ENCODE measurements at regions not wholly inside any gene's neighbourhood (a gene's known extent, or its start where the extent isn't known, plus 50 kb on each side); places are given as distances from the start of the nearest gene placed in this dataset.

DNA sequence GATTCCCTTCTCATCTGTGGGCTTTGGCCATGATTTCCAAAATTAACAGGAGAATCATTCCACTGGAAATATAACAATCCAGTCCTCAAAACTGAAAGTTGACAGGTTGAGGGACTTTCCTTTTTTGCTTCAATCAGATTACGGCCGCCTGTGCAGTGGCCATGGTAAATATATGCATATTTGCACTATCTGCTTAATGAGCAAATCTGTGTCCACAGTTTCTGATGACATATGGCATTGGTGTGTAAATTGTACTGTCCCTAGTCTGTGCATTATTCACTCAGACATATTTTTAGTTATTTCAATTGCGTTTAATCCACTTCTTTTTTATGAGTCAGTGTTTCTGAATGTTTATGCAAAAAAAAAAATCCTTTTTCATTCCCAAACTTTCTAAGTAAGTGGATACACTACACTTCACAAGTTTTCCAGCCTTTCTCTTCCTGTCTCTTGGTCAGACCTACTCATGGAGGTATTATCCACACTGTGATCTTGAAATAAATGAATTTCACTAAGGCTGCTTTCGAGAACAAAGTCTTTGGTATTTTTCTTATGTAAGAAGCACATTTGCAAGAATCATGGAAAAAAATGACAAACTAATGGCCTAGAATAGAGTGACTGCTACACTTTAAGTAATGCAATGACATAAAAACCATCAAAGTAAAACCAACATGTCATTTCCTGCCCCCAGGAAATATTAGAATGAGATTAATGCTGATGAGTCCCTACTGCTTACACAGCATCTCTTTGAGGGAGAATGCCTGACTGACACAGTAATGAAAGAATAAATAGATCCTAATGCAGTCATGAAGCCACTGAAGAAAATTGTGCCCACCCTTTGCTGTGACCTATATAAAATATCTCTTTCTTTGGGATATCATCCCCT lies 76.4 kb upstream of the MTNR1B start:
- H3K27me3 ChIP-seq (ENCODE audit: control insufficient read depth, insufficient read depth, low read length), result no peaks in the 10 kb centered on the region

DNA sequence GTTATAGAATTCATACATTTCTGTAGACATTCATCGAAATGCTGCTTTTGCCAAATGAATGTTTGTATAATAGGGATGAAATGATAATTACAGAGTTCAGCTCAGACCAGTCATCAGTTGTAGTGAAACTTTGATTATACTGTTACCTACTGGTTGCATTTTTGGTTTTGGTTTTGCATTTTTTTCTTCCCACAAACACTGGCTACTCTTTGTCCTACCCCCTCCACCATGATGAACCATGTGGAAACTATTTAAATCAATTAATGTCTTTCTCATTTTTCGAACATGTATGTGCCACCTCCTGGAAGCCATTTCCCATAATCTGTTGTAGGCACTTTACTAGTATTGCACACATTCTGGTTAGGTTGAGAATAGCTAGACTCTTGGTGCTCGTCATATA lies 75.3 kb upstream of the MTNR1B start:
- H3K27me3 Mint-ChIP-seq (ENCODE audit: low read depth in 2 of 2), result no peaks in the 10 kb centered on the region
- WGBS (ENCODE audit: insufficient coverage), result 100% methylated on average over 1 of the region's 3 CpGs
- no peak for DNase-seq
- intact Hi-C loops (cut with micrococcal nuclease), result no loop called here
- H3K4me1 Mint-ChIP-seq, result no peaks in the 10 kb centered on the region
- no peaks in the 10 kb centered on the region for H3K9me3 ChIP-seq (ENCODE audit: control insufficient read depth, insufficient read depth, low read length)
- H3K27me3 ChIP-seq (ENCODE audit: control insufficient read depth, insufficient read depth, low read length), result no peaks in the 10 kb centered on the region
- no peaks in the 10 kb centered on the region for H3K36me3 Mint-ChIP-seq
- no peaks in the 10 kb centered on the region for H3K36me3 ChIP-seq (ENCODE audit: control insufficient read depth, insufficient read depth, low read length)
- H3K4me1 ChIP-seq (ENCODE audit: control insufficient read depth, insufficient read depth, low read length), result no peaks in the 10 kb centered on the region
- no peak overlapping the region for H3K27ac Mint-ChIP-seq
- no peak for ATAC-seq
- no peak overlapping the region for H3K4me3 Mint-ChIP-seq
- TF ChIP-seq, protein P1, sequence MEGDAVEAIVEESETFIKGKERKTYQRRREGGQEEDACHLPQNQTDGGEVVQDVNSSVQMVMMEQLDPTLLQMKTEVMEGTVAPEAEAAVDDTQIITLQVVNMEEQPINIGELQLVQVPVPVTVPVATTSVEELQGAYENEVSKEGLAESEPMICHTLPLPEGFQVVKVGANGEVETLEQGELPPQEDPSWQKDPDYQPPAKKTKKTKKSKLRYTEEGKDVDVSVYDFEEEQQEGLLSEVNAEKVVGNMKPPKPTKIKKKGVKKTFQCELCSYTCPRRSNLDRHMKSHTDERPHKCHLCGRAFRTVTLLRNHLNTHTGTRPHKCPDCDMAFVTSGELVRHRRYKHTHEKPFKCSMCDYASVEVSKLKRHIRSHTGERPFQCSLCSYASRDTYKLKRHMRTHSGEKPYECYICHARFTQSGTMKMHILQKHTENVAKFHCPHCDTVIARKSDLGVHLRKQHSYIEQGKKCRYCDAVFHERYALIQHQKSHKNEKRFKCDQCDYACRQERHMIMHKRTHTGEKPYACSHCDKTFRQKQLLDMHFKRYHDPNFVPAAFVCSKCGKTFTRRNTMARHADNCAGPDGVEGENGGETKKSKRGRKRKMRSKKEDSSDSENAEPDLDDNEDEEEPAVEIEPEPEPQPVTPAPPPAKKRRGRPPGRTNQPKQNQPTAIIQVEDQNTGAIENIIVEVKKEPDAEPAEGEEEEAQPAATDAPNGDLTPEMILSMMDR (IDR thresholded peaks at IDR 0.05), result no peak
- peaks cover 0 to 2% of the 10 kb centered on the region in 2 donors for H3K9me3 Mint-ChIP-seq
- no peak overlapping the region for H3K4me3 ChIP-seq (ENCODE audit: low read length)
- no peak overlapping the region for H3K27ac ChIP-seq (ENCODE audit: low read length)

More for the DNA sequence above, 76.4 kb upstream of the MTNR1B start:
- Histone ChIP-seq H3K27ac (ENCODE audit: low read length) (no peak overlapping the region), H3K36me3 (ENCODE audit: control insufficient read depth, insufficient read depth, low read length) (no peaks in the 10 kb centered on the region), H3K4me1 (ENCODE audit: control insufficient read depth, insufficient read depth, low read length) (no peaks in the 10 kb centered on the region), H3K9me3 (ENCODE audit: control insufficient read depth, insufficient read depth, low read length) (no peaks in the 10 kb centered on the region), H3K4me3 (ENCODE audit: low read length) (no peak overlapping the region)
- WGBS (ENCODE audit: insufficient coverage), result 87% methylated on average over 3 of the region's 4 CpGs
- H3K4me1 Mint-ChIP-seq, result no peaks in the 10 kb centered on the region
- H3K27ac Mint-ChIP-seq, result no peak overlapping the region
- DNase-seq (no peak), ATAC-seq (no peak)
- intact Hi-C loops (cut with micrococcal nuclease), result no loop called here
- no peaks in the 10 kb centered on the region for H3K36me3 Mint-ChIP-seq
- no peaks in the 10 kb centered on the region for H3K9me3 Mint-ChIP-seq
- TF ChIP-seq, protein P1 (IDR thresholded peaks at IDR 0.05), result no peak
- H3K27me3 Mint-ChIP-seq (ENCODE audit: low read depth in 2 of 2), result no peaks in the 10 kb centered on the region
- H3K4me3 Mint-ChIP-seq, result no peak overlapping the region

DNA sequence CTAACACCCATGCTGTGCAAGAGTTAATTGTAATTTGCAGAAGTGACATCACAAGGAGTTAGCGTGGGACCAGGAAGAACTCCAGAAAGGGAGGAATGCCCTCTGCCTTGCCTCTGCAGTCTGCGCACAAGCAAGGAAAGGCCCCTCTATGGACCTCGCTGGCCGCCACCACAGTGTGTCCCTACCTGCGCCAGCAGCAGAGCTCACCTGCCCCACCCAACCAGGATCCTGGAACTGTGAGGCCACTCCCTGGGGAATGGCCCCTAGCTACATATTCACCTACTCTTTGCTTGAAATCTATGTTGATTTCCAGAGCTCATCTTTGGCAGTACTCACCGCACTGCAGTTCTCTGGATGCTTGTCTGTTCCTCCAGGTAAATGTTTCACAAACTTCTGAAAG lies 72.0 kb upstream of the MTNR1B start:
- TF ChIP-seq, protein P1 (IDR thresholded peaks at IDR 0.05), result no peak
- intact Hi-C loops (cut with micrococcal nuclease), result no loop called here
- no peaks in the 10 kb centered on the region for H3K27me3 ChIP-seq (ENCODE audit: control insufficient read depth, insufficient read depth, low read length)
- no peak overlapping the region for H3K4me3 ChIP-seq (ENCODE audit: low read length)
- no peak overlapping the region for H3K4me3 Mint-ChIP-seq
- no peak for ATAC-seq
- H3K27ac Mint-ChIP-seq, result no peak overlapping the region
- no peaks in the 10 kb centered on the region for H3K9me3 ChIP-seq (ENCODE audit: control insufficient read depth, insufficient read depth, low read length)
- H3K36me3 ChIP-seq (ENCODE audit: control insufficient read depth, insufficient read depth, low read length), result no peaks in the 10 kb centered on the region
- H3K36me3 Mint-ChIP-seq, result no peaks in the 10 kb centered on the region
- WGBS (ENCODE audit: insufficient coverage), result 94% methylated on average over 6 of the region's 6 CpGs
- DNase-seq, result no peak
- peaks cover 0 to 4% of the 10 kb centered on the region in 2 donors for H3K9me3 Mint-ChIP-seq
- H3K27me3 Mint-ChIP-seq (ENCODE audit: low read depth in 2 of 2), result no peaks in the 10 kb centered on the region
- H3K4me1 ChIP-seq (ENCODE audit: control insufficient read depth, insufficient read depth, low read length), result no peaks in the 10 kb centered on the region
- no peak overlapping the region for H3K27ac ChIP-seq (ENCODE audit: low read length)
- no peaks in the 10 kb centered on the region for H3K4me1 Mint-ChIP-seq

DNA sequence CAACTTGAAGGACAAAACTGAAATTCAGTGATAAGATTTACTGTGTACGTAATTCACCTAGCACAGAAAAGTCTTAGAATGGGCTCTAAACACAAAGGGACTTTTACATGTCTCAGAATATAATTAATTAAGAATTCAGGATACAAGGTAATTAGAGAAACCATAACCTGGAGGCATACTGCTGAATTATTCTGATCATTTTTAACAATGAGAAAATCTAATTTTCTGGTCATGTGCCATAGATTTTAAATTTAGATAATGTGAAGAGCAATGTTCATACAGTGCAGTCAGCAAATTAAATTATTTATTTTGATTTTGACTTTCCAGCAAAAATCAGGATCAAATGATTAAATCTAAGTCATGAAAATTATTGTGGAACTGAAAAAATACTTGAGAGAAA lies 67.0 kb upstream of the MTNR1B start:
- no peaks in the 10 kb centered on the region for H3K9me3 ChIP-seq (ENCODE audit: control insufficient read depth, insufficient read depth, low read length)
- Mint-ChIP-seq H3K27ac (no peak overlapping the region), H3K36me3 (no peaks in the 10 kb centered on the region), H3K4me3 (no peak overlapping the region), H3K4me1 (no peaks in the 10 kb centered on the region), H3K9me3 (peaks cover 4% of the 10 kb centered on the region in 2 donors), H3K27me3 (ENCODE audit: low read depth in 2 of 2) (no peaks in the 10 kb centered on the region)
- DNase-seq (no peak), ATAC-seq (no peak)
- H3K4me3 ChIP-seq (ENCODE audit: low read length), result no peak overlapping the region
- H3K36me3 ChIP-seq (ENCODE audit: control insufficient read depth, insufficient read depth, low read length), result no peaks in the 10 kb centered on the region
- H3K27me3 ChIP-seq (ENCODE audit: control insufficient read depth, insufficient read depth, low read length), result no peaks in the 10 kb centered on the region
- 60% methylated on average over 1 of the region's 1 CpG for WGBS (ENCODE audit: insufficient coverage)
- H3K27ac ChIP-seq (ENCODE audit: low read length), result no peak overlapping the region
- TF ChIP-seq, protein P1 (IDR thresholded peaks at IDR 0.05), result no peak
- H3K4me1 ChIP-seq (ENCODE audit: control insufficient read depth, insufficient read depth, low read length), result no peaks in the 10 kb centered on the region
- intact Hi-C loops (cut with micrococcal nuclease), result no loop called here
